Osteocyte (in vitro differentiated cells): ENCODE measurements at regions not wholly inside any gene's neighbourhood (a gene's known extent, or its start where the extent isn't known, plus 50 kb on each side); places are given as distances from the start of the nearest gene placed in this dataset.
A peak's percentile ranks its signal among the peaks of the same experiment; 100 is the strongest.

Experiments
- DNase-seq: peaks from one replicate; pipeline ENCODE4 v3.0.0; 2021; ENCODE audit warnings: mixed read lengths; ENCODE audit not compliant: unreplicated experiment; ENCODE audit errors: extremely low spot score
- H3K27ac Mint-ChIP-seq: one replicate; pipeline ENCODE4 v1.8.0; 2021; ENCODE audit warnings: mild to moderate bottlenecking, mixed read lengths; ENCODE audit not compliant: unreplicated experiment
- H3K27me3 Mint-ChIP-seq: one replicate; pipeline ENCODE4 v1.8.0; 2021; ENCODE audit warnings: mixed read lengths; ENCODE audit not compliant: unreplicated experiment
- H3K36me3 Mint-ChIP-seq: one replicate; pipeline ENCODE4 v1.8.0; 2021; ENCODE audit warnings: mixed read lengths; ENCODE audit not compliant: unreplicated experiment
- H3K4me1 Mint-ChIP-seq: one replicate; pipeline ENCODE4 v1.8.0; 2021; ENCODE audit warnings: mixed read lengths; ENCODE audit not compliant: unreplicated experiment
- H3K4me3 Mint-ChIP-seq: one replicate; pipeline ENCODE4 v1.8.0; 2021; ENCODE audit warnings: mild to moderate bottlenecking, moderate library complexity, mixed read lengths; ENCODE audit not compliant: unreplicated experiment
- H3K9me3 Mint-ChIP-seq: one replicate; pipeline ENCODE4 v1.8.0; 2021; ENCODE audit warnings: mixed read lengths; ENCODE audit not compliant: unreplicated experiment
- TF ChIP-seq, protein P1 (sequence below): fragments of 200-600 bp; sonication (generic); IDR thresholded peaks from 2 replicates; pipeline ENCODE4 v1.5.0; 2021; ENCODE audit warnings: antibody characterized with exemption, mild to moderate bottlenecking, moderate library complexity

DNA sequence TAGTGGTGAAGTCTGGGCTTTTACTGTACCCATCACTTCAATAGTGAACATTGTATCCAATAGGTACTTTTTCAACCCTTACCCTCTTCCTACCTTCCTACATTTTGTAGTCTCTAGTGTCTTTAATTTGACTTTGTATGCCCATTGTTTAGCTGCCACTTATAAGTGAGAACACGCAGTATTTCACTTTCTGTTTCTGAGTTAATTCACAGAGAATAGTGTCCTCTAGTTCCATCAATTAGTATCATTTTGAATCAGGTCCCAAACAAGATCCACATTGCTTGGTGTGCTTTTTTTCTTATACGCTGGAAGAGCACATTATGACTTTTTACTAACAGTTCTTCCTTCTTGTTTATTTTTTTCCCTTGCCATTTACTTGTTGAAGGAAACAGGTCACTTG lies 176.0 kb upstream of the WDFY3 start:
- no peaks in the 10 kb centered on the region for H3K36me3 Mint-ChIP-seq
- H3K4me3 Mint-ChIP-seq, result no peak overlapping the region
- no peak for DNase-seq
- no peak overlapping the region for H3K27ac Mint-ChIP-seq
- no peaks in the 10 kb centered on the region for H3K9me3 Mint-ChIP-seq
- peaks cover 44% of the 10 kb centered on the region for H3K27me3 Mint-ChIP-seq
- TF ChIP-seq, protein P1, sequence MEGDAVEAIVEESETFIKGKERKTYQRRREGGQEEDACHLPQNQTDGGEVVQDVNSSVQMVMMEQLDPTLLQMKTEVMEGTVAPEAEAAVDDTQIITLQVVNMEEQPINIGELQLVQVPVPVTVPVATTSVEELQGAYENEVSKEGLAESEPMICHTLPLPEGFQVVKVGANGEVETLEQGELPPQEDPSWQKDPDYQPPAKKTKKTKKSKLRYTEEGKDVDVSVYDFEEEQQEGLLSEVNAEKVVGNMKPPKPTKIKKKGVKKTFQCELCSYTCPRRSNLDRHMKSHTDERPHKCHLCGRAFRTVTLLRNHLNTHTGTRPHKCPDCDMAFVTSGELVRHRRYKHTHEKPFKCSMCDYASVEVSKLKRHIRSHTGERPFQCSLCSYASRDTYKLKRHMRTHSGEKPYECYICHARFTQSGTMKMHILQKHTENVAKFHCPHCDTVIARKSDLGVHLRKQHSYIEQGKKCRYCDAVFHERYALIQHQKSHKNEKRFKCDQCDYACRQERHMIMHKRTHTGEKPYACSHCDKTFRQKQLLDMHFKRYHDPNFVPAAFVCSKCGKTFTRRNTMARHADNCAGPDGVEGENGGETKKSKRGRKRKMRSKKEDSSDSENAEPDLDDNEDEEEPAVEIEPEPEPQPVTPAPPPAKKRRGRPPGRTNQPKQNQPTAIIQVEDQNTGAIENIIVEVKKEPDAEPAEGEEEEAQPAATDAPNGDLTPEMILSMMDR, result no peak
- no peaks in the 10 kb centered on the region for H3K4me1 Mint-ChIP-seq

DNA sequence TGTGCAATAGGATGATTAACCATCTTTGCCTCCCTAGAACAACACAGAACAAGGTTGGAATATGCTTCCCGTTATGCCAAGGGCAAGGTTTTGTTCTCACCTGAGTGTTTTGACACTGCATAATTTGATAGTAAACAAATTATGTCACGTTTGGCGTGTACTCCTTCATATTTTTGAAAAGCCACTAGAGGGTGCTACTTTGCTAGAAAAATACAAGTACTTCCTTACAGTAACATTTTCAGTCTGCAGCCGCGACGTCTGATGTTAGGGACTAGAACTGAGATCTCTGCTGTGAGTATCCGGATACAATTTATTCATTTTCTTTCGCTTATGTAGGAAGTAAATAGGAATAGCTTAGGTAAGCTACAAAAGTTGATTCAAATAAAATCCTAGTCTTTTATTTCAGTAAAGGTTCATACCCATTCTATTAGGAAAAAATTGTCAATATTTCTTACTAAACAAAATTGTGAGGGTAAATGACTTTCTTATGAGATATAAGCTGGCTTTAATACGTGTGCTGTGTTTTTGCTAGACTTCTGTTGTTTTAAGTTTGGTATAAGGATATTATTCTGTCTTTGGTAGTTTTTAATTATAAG lies 181.1 kb upstream of the WDFY3 start:
- Mint-ChIP-seq H3K36me3 (no peaks in the 10 kb centered on the region), H3K27ac (no peak overlapping the region), H3K27me3 (peaks cover 45% of the 10 kb centered on the region), H3K4me3 (no peak overlapping the region), H3K4me1 (no peaks in the 10 kb centered on the region), H3K9me3 (no peaks in the 10 kb centered on the region)
- DNase-seq, result no peak
- TF ChIP-seq, protein P1, result peak; percentile 75

DNA sequence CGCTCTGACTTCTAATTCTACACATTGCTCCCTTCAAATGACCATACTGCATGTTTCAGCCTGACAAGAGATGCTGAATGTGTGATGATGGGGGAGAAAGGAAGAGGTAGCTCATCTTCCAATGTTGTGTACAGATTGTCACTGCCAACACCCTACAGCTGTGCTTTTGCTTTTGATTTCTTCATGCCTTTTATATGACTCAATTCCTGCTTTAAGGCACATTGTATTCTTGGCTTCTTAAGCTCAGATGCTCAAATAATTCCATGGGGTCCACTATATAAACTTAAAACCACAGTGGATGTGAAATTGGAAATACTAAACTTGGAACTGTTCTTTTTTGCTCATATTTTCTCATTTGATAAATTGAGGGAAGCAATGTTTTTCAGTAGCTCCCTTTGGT lies 183.2 kb upstream of the WDFY3 start:
- TF ChIP-seq, protein P1, result no peak
- Mint-ChIP-seq H3K4me1 (no peaks in the 10 kb centered on the region), H3K4me3 (no peak overlapping the region), H3K27me3 (peaks cover 42% of the 10 kb centered on the region), H3K9me3 (no peaks in the 10 kb centered on the region), H3K27ac (no peak overlapping the region), H3K36me3 (no peaks in the 10 kb centered on the region)
- no peak for DNase-seq

DNA sequence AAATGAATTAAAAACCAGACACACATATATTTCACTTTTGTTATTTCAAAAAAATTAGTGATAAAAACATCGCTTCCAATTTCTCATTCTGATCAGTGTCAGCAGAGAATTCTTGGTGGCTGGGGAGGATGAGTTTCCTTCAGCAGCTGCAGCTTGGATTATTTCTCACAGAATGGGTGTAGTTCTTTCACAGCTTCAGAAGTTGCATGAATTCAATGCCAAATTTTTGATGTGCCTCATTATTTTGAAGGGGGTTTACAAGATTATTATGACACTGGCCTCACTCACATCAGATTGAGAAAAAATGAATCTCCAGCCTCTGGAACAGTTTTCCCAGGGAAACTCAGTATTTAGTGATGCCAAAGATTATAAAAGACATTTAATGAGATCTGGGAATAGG lies 184.9 kb upstream of the WDFY3 start:
- H3K27me3 Mint-ChIP-seq, result peaks cover 28% of the 10 kb centered on the region
- TF ChIP-seq, protein P1, result no peak
- no peaks in the 10 kb centered on the region for H3K36me3 Mint-ChIP-seq
- DNase-seq, result no peak
- H3K4me1 Mint-ChIP-seq, result no peaks in the 10 kb centered on the region
- no peaks in the 10 kb centered on the region for H3K9me3 Mint-ChIP-seq
- no peak overlapping the region for H3K4me3 Mint-ChIP-seq
- no peak overlapping the region for H3K27ac Mint-ChIP-seq

DNA sequence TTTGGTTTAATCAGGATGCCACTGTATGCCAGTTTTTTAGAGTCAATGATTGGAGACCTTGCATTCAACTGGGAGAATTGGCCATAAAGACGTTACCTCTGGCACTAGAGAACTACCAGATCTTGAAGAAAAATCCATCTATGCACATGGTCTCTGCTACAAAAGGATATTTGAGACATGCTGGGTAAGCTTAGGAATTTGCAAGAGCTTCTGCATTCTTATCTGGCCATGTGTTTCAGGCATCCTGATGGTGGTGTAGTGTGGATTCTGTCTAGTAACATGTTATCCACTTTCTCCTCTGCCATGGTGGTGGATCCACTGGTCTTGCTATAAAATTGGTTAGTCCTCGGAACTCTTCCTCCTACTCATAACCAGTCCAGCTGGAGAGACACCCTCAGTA lies 185.3 kb upstream of the WDFY3 start:
- no peaks in the 10 kb centered on the region for H3K36me3 Mint-ChIP-seq
- H3K9me3 Mint-ChIP-seq, result no peaks in the 10 kb centered on the region
- peaks cover 28% of the 10 kb centered on the region for H3K27me3 Mint-ChIP-seq
- TF ChIP-seq, protein P1, result no peak
- H3K4me1 Mint-ChIP-seq, result no peaks in the 10 kb centered on the region
- no peak overlapping the region for H3K27ac Mint-ChIP-seq
- no peak overlapping the region for H3K4me3 Mint-ChIP-seq
- DNase-seq, result no peak
